Bronchial epithelial cell (primary cell): ENCODE measurements at regions not wholly inside any gene's neighbourhood (a gene's known extent, or its start where the extent isn't known, plus 50 kb on each side); places are given as distances from the start of the nearest gene placed in this dataset.

Experiments used
- DNase-seq: peaks from one replicate; pipeline ENCODE4 v3.0.0-alpha.2; 2010; ENCODE audit warnings: low read depth
- FAIRE-seq: peaks from 2 replicates; lab custom pipeline; 2011; peaks lifted over from hg19 to GRCh38; lab: Jason Lieb, UNC
- H3K27me3 ChIP-seq: 2 replicates; pipeline ENCODE4 v1.5.1; 2011; ENCODE audit warnings: low read length; ENCODE audit not compliant: control insufficient read depth, insufficient read depth
- H3K36me3 ChIP-seq: 2 replicates; pipeline ENCODE4 v1.5.1; 2011; ENCODE audit warnings: low read length; ENCODE audit not compliant: control insufficient read depth, insufficient read depth
- H3K4me3 ChIP-seq: 2 replicates; pipeline ENCODE4 v1.5.1; 2011; ENCODE audit warnings: mild to moderate bottlenecking, low read depth, low read length, control low read depth
- CTCF ChIP-seq: IDR thresholded peaks from 2 replicates; pipeline ENCODE4 v1.5.1; 2011; ENCODE audit warnings: mild to moderate bottlenecking, moderate library complexity, low read length, control low read depth, inconsistent platforms; ENCODE audit not compliant: insufficient read depth, severe bottlenecking

DNA sequence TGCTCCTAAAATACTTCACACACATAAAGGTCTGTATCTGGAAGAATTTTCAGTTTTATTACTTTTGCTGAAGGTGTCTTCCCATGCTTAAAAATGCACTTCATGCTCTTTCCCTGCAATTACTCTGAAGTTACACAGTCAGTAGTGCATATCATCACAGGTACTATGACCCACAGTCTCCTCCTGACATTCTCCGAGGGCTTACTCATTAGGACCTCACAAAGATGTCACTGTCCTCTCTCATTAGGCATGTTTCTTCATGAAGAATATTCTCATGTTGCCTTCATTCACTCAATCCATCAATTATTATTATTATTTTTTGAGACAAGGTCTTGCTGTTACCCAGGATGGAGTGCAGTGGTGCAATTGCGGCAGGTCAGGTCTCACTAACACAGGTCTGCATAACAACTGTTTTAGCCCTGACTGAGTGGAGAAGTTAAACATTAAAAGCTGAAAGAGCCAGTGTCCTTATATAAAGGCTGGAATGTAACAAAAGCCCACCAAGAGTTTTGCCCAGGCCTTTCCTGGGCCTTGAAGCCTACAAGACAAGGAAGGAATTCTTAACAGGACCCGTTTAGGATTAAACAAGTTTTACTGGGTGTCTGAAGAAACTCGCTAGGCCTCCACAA lies 119.5 kb upstream of the WSCD2 start:
- Histone ChIP-seq H3K36me3 (no peaks in the 10 kb centered on the region), H3K27me3 (no peaks in the 10 kb centered on the region), H3K4me3 (no peak overlapping the region)
- no peak for TF ChIP-seq CTCF
- FAIRE-seq = no peak
- peak; percentile 6 for DNase-seq

- no peaks in the 10 kb centered on the region for H3K27me3 ChIP-seq
- H3K36me3 ChIP-seq = no peaks in the 10 kb centered on the region
- H3K4me3 ChIP-seq = no peak overlapping the region
- FAIRE-seq = no peak
- DNase-seq = no peak
- no peak for TF ChIP-seq CTCF
Measured at GRCh38 chr12:108016022-108016564, 113.0 kb upstream of the WSCD2 start.

GRCh38 chr12:108017472-108018057 lies 111.5 kb upstream of the WSCD2 start:
- no peak for TF ChIP-seq CTCF
- Histone ChIP-seq H3K36me3 (no peaks in the 10 kb centered on the region), H3K27me3 (no peaks in the 10 kb centered on the region), H3K4me3 (no peak overlapping the region)
- DNase-seq (no peak), FAIRE-seq (no peak)

DNA sequence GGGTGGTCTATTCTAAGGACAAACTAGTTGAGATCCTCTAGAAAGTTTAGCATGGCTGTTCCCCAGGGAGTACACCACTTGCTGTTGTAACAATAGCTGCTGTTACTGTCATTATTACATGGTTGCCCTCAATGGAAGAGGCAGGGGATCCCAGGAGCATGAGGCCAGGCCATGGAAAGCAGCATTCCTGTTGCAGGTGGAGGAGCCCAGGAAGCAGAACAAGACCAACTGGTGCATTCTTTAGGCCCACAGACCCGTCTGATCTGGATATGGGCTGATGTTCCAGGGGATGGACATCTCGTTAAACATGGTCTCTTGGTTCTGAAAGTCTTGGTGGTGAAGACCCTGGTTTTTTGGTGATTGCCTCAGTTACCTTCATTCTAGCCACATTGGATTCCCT lies 109.2 kb upstream of the WSCD2 start:
- no peak for TF ChIP-seq CTCF
- no peaks in the 10 kb centered on the region for H3K36me3 ChIP-seq
- DNase-seq (no peak), FAIRE-seq (no peak)
- H3K27me3 ChIP-seq = no peaks in the 10 kb centered on the region
- H3K4me3 ChIP-seq = no peak overlapping the region

GRCh38 chr12:108021141-108021540 lies 107.9 kb upstream of the WSCD2 start:
- TF ChIP-seq CTCF = no peak
- no peaks in the 10 kb centered on the region for H3K36me3 ChIP-seq
- no peak overlapping the region for H3K4me3 ChIP-seq
- DNase-seq (no peak), FAIRE-seq (no peak)
- H3K27me3 ChIP-seq = no peaks in the 10 kb centered on the region
